ENCODE measurements at regions not wholly inside any gene's neighbourhood (a gene's known extent, or its start where the extent isn't known, plus 50 kb on each side); places are given as distances from the start of the nearest gene placed in this dataset.
"Not testable (repeated sequence)": the region's sequence is repeated elsewhere in the genome, so short reads cannot be mapped to it uniquely, and the experiment has no call there.

GRCh38 chrX:42832764-42833549, 55.0 kb upstream of the PPP1R2C start:
- DNase-seq: no peak

- DNase-seq: not testable (repeated sequence)
Measured at GRCh38 chrX:42833550-42833940, 55.6 kb upstream of the PPP1R2C start.

GRCh38 chrX:42837101-42837726, 59.3 kb upstream of the PPP1R2C start:
- DNase-seq: no peak

GRCh38 chrX:42837747-42838146, 59.8 kb upstream of the PPP1R2C start:
- DNase-seq: no peak

GRCh38 chrX:42839632-42840031, 61.7 kb upstream of the PPP1R2C start:
- DNase-seq: no peak

GRCh38 chrX:42846741-42847140, 68.8 kb upstream of the PPP1R2C start:
- DNase-seq: no peak

GRCh38 chrX:42855259-42855658, 77.3 kb upstream of the PPP1R2C start:
- no peak for DNase-seq

- no peak for DNase-seq
Measured at GRCh38 chrX:42857766-42858165, 79.8 kb upstream of the PPP1R2C start.

- DNase-seq: no peak
Measured at GRCh38 chrX:42869011-42869410, 91.0 kb upstream of the PPP1R2C start.

- no peak for DNase-seq
Measured at GRCh38 chrX:42869659-42870476, 91.9 kb upstream of the PPP1R2C start.

- no peak for DNase-seq
Measured at GRCh38 chrX:42886519-42886918, 108.6 kb upstream of the PPP1R2C start.

GRCh38 chrX:42900947-42901346, 123.0 kb upstream of the PPP1R2C start:
- no peak for DNase-seq

- no peak for DNase-seq
Measured at GRCh38 chrX:42902513-42902912, 124.5 kb upstream of the PPP1R2C start.

GRCh38 chrX:42920752-42921151, 142.8 kb upstream of the PPP1R2C start:
- DNase-seq: no peak

GRCh38 chrX:42930071-42930470, 152.1 kb upstream of the PPP1R2C start:
- no peak for DNase-seq

GRCh38 chrX:42930951-42931350, 153.0 kb upstream of the PPP1R2C start:
- DNase-seq: no peak

GRCh38 chrX:42933187-42933586, 155.2 kb upstream of the PPP1R2C start:
- DNase-seq: no peak

GRCh38 chrX:42934020-42934726, 156.2 kb upstream of the PPP1R2C start:
- no peak for DNase-seq

- DNase-seq: no peak
Measured at GRCh38 chrX:42941671-42942070, 163.7 kb upstream of the PPP1R2C start.

- DNase-seq: no peak
Measured at GRCh38 chrX:42943051-42943974, 165.3 kb upstream of the PPP1R2C start.

GRCh38 chrX:42944381-42944998, 166.5 kb upstream of the PPP1R2C start:
- no peak for DNase-seq

All from right forelimb (tissue), 1 donor.